Neuronal stem cell (in vitro differentiated cells): ENCODE measurements at regions not wholly inside any gene's neighbourhood (a gene's known extent, or its start where the extent isn't known, plus 50 kb on each side); places are given as distances from the start of the nearest gene placed in this dataset.

Experiments
- DNase-seq: peaks from one replicate; pipeline ENCODE4 v3.0.0-alpha.2; 2013; ENCODE audit warnings: low spot score
- H2AFZ ChIP-seq: one replicate; pipeline ENCODE4 v1.6.1; 2013; ENCODE audit warnings: mild to moderate bottlenecking, low read length, inconsistent platforms
- H2AK5ac ChIP-seq: 2 replicates; pipeline ENCODE4 v1.6.1; 2013; ENCODE audit warnings: low read depth, mild to moderate bottlenecking, inconsistent platforms, low read length, moderate library complexity, mixed read lengths
- H2BK120ac ChIP-seq: 2 replicates; pipeline ENCODE4 v1.6.1; 2013; ENCODE audit warnings: low read depth, mild to moderate bottlenecking, inconsistent platforms, low read length, moderate library complexity, mixed read lengths
- H2BK12ac ChIP-seq: one replicate; pipeline ENCODE4 v1.6.1; 2013; ENCODE audit warnings: low read length, inconsistent platforms
- H2BK15ac ChIP-seq: 2 replicates; pipeline ENCODE4 v1.6.1; 2013; ENCODE audit warnings: mild to moderate bottlenecking, low read length, inconsistent platforms, mixed read lengths
- H2BK5ac ChIP-seq: one replicate; pipeline ENCODE4 v1.6.1; 2013; ENCODE audit warnings: inconsistent platforms, mild to moderate bottlenecking, low read length, moderate library complexity
- H3K14ac ChIP-seq: one replicate; pipeline ENCODE4 v1.6.1; 2013; ENCODE audit warnings: low read length, inconsistent platforms
- H3K18ac ChIP-seq: 2 replicates; pipeline ENCODE4 v1.6.1; 2013; ENCODE audit warnings: low read length, inconsistent platforms
- H3K23ac ChIP-seq: 2 replicates; pipeline ENCODE4 v1.6.1; 2013; ENCODE audit warnings: low read depth, mild to moderate bottlenecking, mixed read lengths, low read length, inconsistent platforms; ENCODE audit not compliant: poor library complexity
- H3K27ac ChIP-seq: replicated peaks from 3 replicates; pipeline ENCODE4 v1.5.1; 2013; ENCODE audit warnings: low read length, inconsistent platforms
- H3K27me3 ChIP-seq, 3 experiments: 2 replicates each; pipeline ENCODE4 v1.6.1; 2013; ENCODE audit warnings: low read length in 3 of 3, mild to moderate bottlenecking in 2 of 3, inconsistent platforms in 1 of 3, low read depth in 1 of 3, mixed read lengths in 1 of 3, moderate library complexity in 1 of 3; ENCODE audit not compliant: control insufficient read depth in 3 of 3, insufficient read depth in 3 of 3
- H3K36me3 ChIP-seq, 2 donors: replicated peaks in 1 of 2; 2 replicates each; pipeline ENCODE4 v1.6.1; 2013; ENCODE audit warnings: low read length in 2 of 2; ENCODE audit not compliant: control insufficient read depth in 2 of 2, insufficient read depth in 2 of 2
- H3K4ac ChIP-seq: 2 replicates; pipeline ENCODE4 v1.6.1; 2013; ENCODE audit warnings: inconsistent platforms, mild to moderate bottlenecking, low read length, moderate library complexity
- H3K4me1 ChIP-seq, 2 donors: 1 replicate in 1 of 2; 2 replicates in 1 of 2; pipeline ENCODE4 v1.6.1; 2013; ENCODE audit warnings: low read length in 2 of 2, low read depth in 1 of 2; ENCODE audit not compliant: control insufficient read depth in 2 of 2, insufficient read depth in 1 of 2
- H3K4me2 ChIP-seq: one replicate; pipeline ENCODE4 v1.6.1; 2013; ENCODE audit warnings: mild to moderate bottlenecking, low read length, inconsistent platforms; ENCODE audit not compliant: insufficient read depth, poor library complexity, severe bottlenecking
- H3K4me3 ChIP-seq, 2 donors: 2 replicates each; pipeline ENCODE4 v1.5.1; 2013; ENCODE audit warnings: low read length in 2 of 2, mild to moderate bottlenecking in 2 of 2, inconsistent platforms in 1 of 2, moderate library complexity in 1 of 2
- H3K79me1 ChIP-seq: one replicate; pipeline ENCODE4 v1.6.1; 2013; ENCODE audit warnings: low read depth, mild to moderate bottlenecking, inconsistent platforms, low read length, moderate library complexity
- H3K9ac ChIP-seq: one replicate; pipeline ENCODE4 v1.6.1; 2013; ENCODE audit warnings: mild to moderate bottlenecking, low read depth, low read length, inconsistent platforms; ENCODE audit not compliant: poor library complexity
- H3K9me3 ChIP-seq, 2 donors: replicated peaks in 1 of 2; 2 replicates each; pipeline versions ENCODE3 to v1.6.1; 2013; ENCODE audit warnings: low read length in 2 of 2, mild to moderate bottlenecking in 2 of 2, inconsistent platforms in 1 of 2, low read depth in 1 of 2, mixed read lengths in 1 of 2, moderate library complexity in 1 of 2; ENCODE audit not compliant: control insufficient read depth in 2 of 2, insufficient read depth in 1 of 2
- H4K8ac ChIP-seq: one replicate; pipeline ENCODE4 v1.6.1; 2013; ENCODE audit warnings: low read depth, mild to moderate bottlenecking, inconsistent platforms, low read length, moderate library complexity
- H4K91ac ChIP-seq: one replicate; pipeline ENCODE4 v1.6.1; 2013; ENCODE audit warnings: low read length, low read depth, mild to moderate bottlenecking, inconsistent platforms; ENCODE audit not compliant: poor library complexity
- WGBS, 2 donors: extraction: QIAGEN DNeasy Blood & Tissue Kit; methylation state at CpG; one replicate each; pipeline ENCODE4 v1.1.7; 2013; ENCODE audit warnings: missing lambda C conversion rate in 2 of 2, mixed read lengths in 1 of 2; ENCODE audit not compliant: insufficient read length in 2 of 2, insufficient replicate concordance in 1 of 2; ENCODE audit errors: extremely low coverage in 2 of 2; 5-methylcytosine and 5-hydroxymethylcytosine counted together

GRCh38 chr6:39992861-39993622 is 58.8 kb upstream of the MOCS1 start:
- Histone ChIP-seq H3K36me3 (no peaks in the 10 kb centered on the region), H2BK120ac (no peak overlapping the region), H3K4ac (no peak overlapping the region), H3K9me3 (peaks cover 7 to 11% of the 10 kb centered on the region in 2 donors), H3K4me2 (no peak overlapping the region), H3K23ac (no peak overlapping the region), H3K27ac (no peak overlapping the region), H4K91ac (no peak overlapping the region), H2BK5ac (no peak overlapping the region), H2AK5ac (no peak overlapping the region), H3K9ac (no peak overlapping the region), H3K4me3 (no peak overlapping the region), H3K79me1 (no peaks in the 10 kb centered on the region), H3K4me1 (no peaks in the 10 kb centered on the region), H3K27me3 (no peaks in the 10 kb centered on the region), H2BK15ac (no peak overlapping the region), H3K18ac (no peak overlapping the region), H2AFZ (no peak overlapping the region), H3K14ac (no peak overlapping the region), H2BK12ac (no peak overlapping the region), H4K8ac (no peak overlapping the region)
- WGBS, 2 donors = no CpG with 5 or more reads among the region's 7 CpGs
- no peak for DNase-seq
